Activated CD4-positive, alpha-beta memory T cell treated with anti-CD3 and anti-CD28 coated beads for 36 hours (primary cell): ENCODE measurements at regions not wholly inside any gene's neighbourhood (a gene's known extent, or its start where the extent isn't known, plus 50 kb on each side); places are given as distances from the start of the nearest gene placed in this dataset.
A peak's percentile ranks its signal among the peaks of the same experiment; 100 is the strongest.

Experiments used
- CTCF ChIA-PET: fragments of 350-600 bp; sonication (Branson Sonifier 250); formaldehyde crosslinking; loops from one replicate; lab custom pipeline; 2021; ENCODE audit warnings: antibody characterized with exemption, inconsistent platforms; lab: Charles Lee
- POLR2A ChIA-PET: fragments of 350-600 bp; sonication (Branson Sonifier 250); formaldehyde crosslinking; loops from one replicate; lab custom pipeline; 2021; ENCODE audit warnings: antibody characterized with exemption; lab: Charles Lee
- DNase-seq: peaks from one replicate; pipeline ENCODE4 v3.0.0-alpha.2; 2020
- H3K27ac Mint-ChIP-seq: one replicate; pipeline ENCODE4 v1.8.0; 2021; ENCODE audit warnings: mixed read lengths
- H3K27me3 Mint-ChIP-seq: one replicate; pipeline ENCODE4 v1.8.0; 2021; ENCODE audit warnings: mixed read lengths
- H3K36me3 Mint-ChIP-seq: one replicate; pipeline ENCODE4 v1.8.0; 2021; ENCODE audit warnings: mixed read lengths
- H3K4me1 Mint-ChIP-seq: one replicate; pipeline ENCODE4 v1.8.0; 2021; ENCODE audit warnings: low read depth, mixed read lengths
- H3K4me3 Mint-ChIP-seq: one replicate; pipeline ENCODE4 v1.8.0; 2021; ENCODE audit warnings: mild to moderate bottlenecking, mixed read lengths
- H3K9me3 Mint-ChIP-seq: one replicate; pipeline ENCODE4 v1.8.0; 2021; ENCODE audit warnings: mixed read lengths
- intact Hi-C: fragments of 100-400 bp; cut with micrococcal nuclease; formaldehyde crosslinking; loops from one replicate; pipeline ENCODE4 v1.15.1; 2023

GRCh38 chr1:229138058-229138457 lies 132.9 kb upstream of the RAB4A start:
- Mint-ChIP-seq H3K9me3 (peaks cover 26% of the 10 kb centered on the region), H3K27me3 (no peaks in the 10 kb centered on the region), H3K36me3 (peaks cover 17% of the 10 kb centered on the region), H3K4me1 (peaks cover 39% of the 10 kb centered on the region), H3K4me3 (no peak overlapping the region), H3K27ac (no peak overlapping the region)
- ChIA-PET POLR2A (no interaction called here), CTCF (interaction anchor here (1.1 kb wide), 1 partner anchor 89 kb away, joined by 3 read pairs; no protein-coding TSS in a partner anchor)
- intact Hi-C loops = no loop called here
- no peak for DNase-seq

GRCh38 chr1:229139331-229140118 lies 131.4 kb upstream of the RAB4A start:
- intact Hi-C loops = no loop called here
- ChIA-PET POLR2A (interaction anchor here (1.1 kb wide), 1 partner anchor 11 kb away, joined by 3 read pairs; no protein-coding TSS in a partner anchor), CTCF (interaction anchor here (0.7 to 1.5 kb wide), 3 partner anchors 87 to 90 kb away, joined by 3 to 4 read pairs (median 3); no protein-coding TSS in a partner anchor)
- peaks cover 16% of the 10 kb centered on the region for H3K9me3 Mint-ChIP-seq
- H3K4me3 Mint-ChIP-seq = peak overlapping the region; percentile 2
- no peaks in the 10 kb centered on the region for H3K27me3 Mint-ChIP-seq
- no peak overlapping the region for H3K27ac Mint-ChIP-seq
- peak; percentile 57 for DNase-seq
- H3K4me1 Mint-ChIP-seq = peaks cover 39% of the 10 kb centered on the region
- H3K36me3 Mint-ChIP-seq = peaks cover 9% of the 10 kb centered on the region

GRCh38 chr1:229140119-229140396 lies 130.9 kb upstream of the RAB4A start:
- CTCF ChIA-PET = interaction anchor here (1.3 to 1.5 kb wide), 2 partner anchors 87 to 88 kb away, joined by 3 to 4 read pairs; no protein-coding TSS in a partner anchor
- H3K27ac Mint-ChIP-seq = no peak overlapping the region
- H3K36me3 Mint-ChIP-seq = peaks cover 5% of the 10 kb centered on the region
- H3K27me3 Mint-ChIP-seq = no peaks in the 10 kb centered on the region
- intact Hi-C loops = no loop called here
- H3K4me3 Mint-ChIP-seq = no peak overlapping the region
- no peak for DNase-seq
- POLR2A ChIA-PET = interaction anchor here (1.1 kb wide), 1 partner anchor 11 kb away, joined by 3 read pairs; no protein-coding TSS in a partner anchor
- H3K4me1 Mint-ChIP-seq = peaks cover 39% of the 10 kb centered on the region
- peaks cover 11% of the 10 kb centered on the region for H3K9me3 Mint-ChIP-seq

GRCh38 chr1:229141271-229141670 lies 129.6 kb upstream of the RAB4A start:
- Mint-ChIP-seq H3K4me1 (peaks cover 38% of the 10 kb centered on the region), H3K9me3 (no peaks in the 10 kb centered on the region), H3K36me3 (no peaks in the 10 kb centered on the region), H3K4me3 (no peak overlapping the region), H3K27me3 (no peaks in the 10 kb centered on the region), H3K27ac (no peak overlapping the region)
- POLR2A ChIA-PET = no interaction called here
- CTCF ChIA-PET = interaction anchor here (1.5 kb wide), 1 partner anchor 86 kb away, joined by 4 read pairs; no protein-coding TSS in a partner anchor
- intact Hi-C loops = no loop called here
- DNase-seq = no peak

GRCh38 chr1:229141689-229142377 lies 129.1 kb upstream of the RAB4A start:
- intact Hi-C loops = no loop called here
- H3K4me1 Mint-ChIP-seq = peaks cover 33% of the 10 kb centered on the region

GRCh38 chr1:229142471-229142870 lies 128.4 kb upstream of the RAB4A start:
- no peak overlapping the region for H3K4me3 Mint-ChIP-seq
- H3K27me3 Mint-ChIP-seq = no peaks in the 10 kb centered on the region
- no peaks in the 10 kb centered on the region for H3K9me3 Mint-ChIP-seq
- H3K36me3 Mint-ChIP-seq = no peaks in the 10 kb centered on the region
- POLR2A ChIA-PET = no interaction called here
- H3K4me1 Mint-ChIP-seq = peaks cover 27% of the 10 kb centered on the region
- CTCF ChIA-PET = interaction anchor here (1.5 kb wide), 1 partner anchor 85 kb away, joined by 4 read pairs; no protein-coding TSS in a partner anchor
- H3K27ac Mint-ChIP-seq = no peak overlapping the region
- no peak for DNase-seq
- intact Hi-C loops = no loop called here

More at GRCh38 chr1:229141689-229142377, 129.1 kb upstream of the RAB4A start:
- no peak for DNase-seq
- no peaks in the 10 kb centered on the region for H3K36me3 Mint-ChIP-seq
- ChIA-PET CTCF (interaction anchor here (1.5 kb wide), 1 partner anchor 85 kb away, joined by 4 read pairs; no protein-coding TSS in a partner anchor), POLR2A (no interaction called here)
- H3K4me3 Mint-ChIP-seq = no peak overlapping the region
- H3K27ac Mint-ChIP-seq = no peak overlapping the region
- H3K9me3 Mint-ChIP-seq = no peaks in the 10 kb centered on the region
- no peaks in the 10 kb centered on the region for H3K27me3 Mint-ChIP-seq

GRCh38 chr1:229146647-229147046 lies 124.3 kb upstream of the RAB4A start:
- no peak overlapping the region for H3K4me3 Mint-ChIP-seq
- DNase-seq = no peak
- POLR2A ChIA-PET = no interaction called here
- CTCF ChIA-PET = no interaction called here
- intact Hi-C loops = no loop called here
- no peak overlapping the region for H3K27ac Mint-ChIP-seq
- no peaks in the 10 kb centered on the region for H3K27me3 Mint-ChIP-seq
- H3K36me3 Mint-ChIP-seq = no peaks in the 10 kb centered on the region
- no peaks in the 10 kb centered on the region for H3K4me1 Mint-ChIP-seq
- no peaks in the 10 kb centered on the region for H3K9me3 Mint-ChIP-seq

- DNase-seq = no peak
- CTCF ChIA-PET = no interaction called here
- H3K27ac Mint-ChIP-seq = no peak overlapping the region
- H3K4me1 Mint-ChIP-seq = no peaks in the 10 kb centered on the region
- intact Hi-C loops = no loop called here
- H3K27me3 Mint-ChIP-seq = no peaks in the 10 kb centered on the region
- no peak overlapping the region for H3K4me3 Mint-ChIP-seq
- no peaks in the 10 kb centered on the region for H3K9me3 Mint-ChIP-seq
- POLR2A ChIA-PET = no interaction called here
- H3K36me3 Mint-ChIP-seq = no peaks in the 10 kb centered on the region
Measured at GRCh38 chr1:229147072-229147471, 123.8 kb upstream of the RAB4A start.

- Mint-ChIP-seq H3K9me3 (no peaks in the 10 kb centered on the region), H3K27me3 (no peaks in the 10 kb centered on the region), H3K4me3 (no peak overlapping the region), H3K27ac (no peak overlapping the region), H3K36me3 (no peaks in the 10 kb centered on the region), H3K4me1 (no peaks in the 10 kb centered on the region)
- ChIA-PET CTCF (no interaction called here), POLR2A (no interaction called here)
- no peak for DNase-seq
- intact Hi-C loops = no loop called here
Measured at GRCh38 chr1:229148041-229148671, 122.8 kb upstream of the RAB4A start.

- POLR2A ChIA-PET = no interaction called here
- H3K27ac Mint-ChIP-seq = no peak overlapping the region
- no peaks in the 10 kb centered on the region for H3K36me3 Mint-ChIP-seq
- peaks cover 2% of the 10 kb centered on the region for H3K4me1 Mint-ChIP-seq
- intact Hi-C loops = no loop called here
- CTCF ChIA-PET = no interaction called here
- H3K4me3 Mint-ChIP-seq = no peak overlapping the region
- H3K27me3 Mint-ChIP-seq = no peaks in the 10 kb centered on the region
- no peak for DNase-seq
- H3K9me3 Mint-ChIP-seq = no peaks in the 10 kb centered on the region
Measured at GRCh38 chr1:229148743-229149142, 122.2 kb upstream of the RAB4A start.

- ChIA-PET CTCF (no interaction called here), POLR2A (no interaction called here)
- H3K4me3 Mint-ChIP-seq = no peak overlapping the region
- no peak for DNase-seq
- no peaks in the 10 kb centered on the region for H3K36me3 Mint-ChIP-seq
- H3K27ac Mint-ChIP-seq = no peak overlapping the region
- H3K9me3 Mint-ChIP-seq = no peaks in the 10 kb centered on the region
- no peaks in the 10 kb centered on the region for H3K27me3 Mint-ChIP-seq
- intact Hi-C loops = no loop called here
- H3K4me1 Mint-ChIP-seq = peaks cover 3% of the 10 kb centered on the region
Measured at GRCh38 chr1:229149435-229149834, 121.5 kb upstream of the RAB4A start.

- H3K4me1 Mint-ChIP-seq = peaks cover 11% of the 10 kb centered on the region
- no peaks in the 10 kb centered on the region for H3K27me3 Mint-ChIP-seq
- intact Hi-C loops = no loop called here
- no peaks in the 10 kb centered on the region for H3K9me3 Mint-ChIP-seq
- no peak overlapping the region for H3K4me3 Mint-ChIP-seq
- DNase-seq = no peak
- ChIA-PET POLR2A (no interaction called here), CTCF (no interaction called here)
- no peaks in the 10 kb centered on the region for H3K36me3 Mint-ChIP-seq
- no peak overlapping the region for H3K27ac Mint-ChIP-seq
Measured at GRCh38 chr1:229150518-229150917, 120.4 kb upstream of the RAB4A start.
